SU-DHL-6 (cell line): ENCODE measurements at regions not wholly inside any gene's neighbourhood (a gene's known extent, or its start where the extent isn't known, plus 50 kb on each side); places are given as distances from the start of the nearest gene placed in this dataset.

ENCODE experiments used
- H2AFZ ChIP-seq: fragments of 200-600 bp; sonication (generic); 2 replicates; pipeline ENCODE4 v1.6.1; 2014; ENCODE audit warnings: low read depth, mild to moderate bottlenecking, moderate library complexity, mixed read lengths, antibody characterized with exemption, low read length; ENCODE audit not compliant: severe bottlenecking
- H3F3A ChIP-seq: fragments of 200-600 bp; shearing (Covaris generic); 2 replicates; pipeline ENCODE4 v1.6.0; 2016; ENCODE audit warnings: antibody characterized with exemption, mild to moderate bottlenecking; ENCODE audit not compliant: insufficient read depth
- H3K27ac ChIP-seq: fragments of 200-600 bp; sonication (generic); 2 replicates; pipeline ENCODE4 v1.5.1; 2016; ENCODE audit warnings: low read depth, mild to moderate bottlenecking, low read length, moderate library complexity, mixed read lengths
- H3K27me3 ChIP-seq: fragments of 200-600 bp; sonication (generic), shearing (Covaris generic); 2 replicates; pipeline ENCODE4 v1.6.0; 2014; ENCODE audit warnings: mild to moderate bottlenecking, low read length
- H3K36me3 ChIP-seq: fragments of 200-600 bp; sonication (generic); 2 replicates; pipeline ENCODE4 v1.6.1; 2014; ENCODE audit warnings: mild to moderate bottlenecking, low read length, mixed read lengths
- H3K4me2 ChIP-seq: fragments of 300-600, 200-600 bp; shearing (Covaris generic), sonication (generic); 2 replicates; pipeline ENCODE4 v1.6.0; 2014; ENCODE audit warnings: low read length, low read depth, mild to moderate bottlenecking; ENCODE audit not compliant: poor library complexity, severe bottlenecking
- H3K4me3 ChIP-seq: fragments of 200-600 bp; sonication (generic); 2 replicates; pipeline ENCODE4 v1.5.1; 2014; ENCODE audit warnings: antibody characterized with exemption, low read length, mild to moderate bottlenecking, mixed read lengths; ENCODE audit not compliant: insufficient read depth, poor library complexity, severe bottlenecking
- H3K79me2 ChIP-seq: fragments of 200-600 bp; sonication (generic); 2 replicates; pipeline ENCODE4 v1.6.1; 2014; ENCODE audit warnings: mild to moderate bottlenecking, low read length, moderate library complexity; ENCODE audit not compliant: insufficient read depth
- H3K9ac ChIP-seq: fragments of 200-600 bp; sonication (generic); 2 replicates; pipeline ENCODE4 v1.7.0; 2014; ENCODE audit warnings: mild to moderate bottlenecking, low read length
- H3K9me2 ChIP-seq: fragments of 200-600 bp; sonication (generic); replicated peaks from 2 replicates; pipeline ENCODE4 v1.6.1; 2014; ENCODE audit warnings: low read length; ENCODE audit not compliant: insufficient read depth
- H3K9me3 ChIP-seq: fragments of 200-600 bp; sonication (generic); 2 replicates; pipeline ENCODE4 v1.6.1; 2014; ENCODE audit warnings: low read length, mixed read lengths; ENCODE audit not compliant: insufficient read depth
- H4K20me1 ChIP-seq: fragments of 200-600 bp; sonication (generic); 2 replicates; pipeline ENCODE4 v1.6.1; 2014; ENCODE audit warnings: low read depth, mild to moderate bottlenecking, antibody characterized with exemption, low read length, moderate library complexity, mixed read lengths
- CTCF ChIP-seq: fragments of 200-600 bp; sonication (generic); IDR thresholded peaks from one replicate; pipeline ENCODE4 v1.5.1; 2017; ENCODE audit warnings: antibody characterized with exemption, mild to moderate bottlenecking, low read length, moderate library complexity; ENCODE audit not compliant: insufficient read depth, poor library complexity, severe bottlenecking
- EZH2phosphoT487 ChIP-seq: fragments of 200-600 bp; sonication (generic), shearing (Covaris generic); conservative IDR thresholded peaks from 2 replicates; pipeline ENCODE4 v1.6.1; 2018; ENCODE audit warnings: mild to moderate bottlenecking, antibody characterized with exemption, low read length, moderate library complexity, mixed read lengths

DNA sequence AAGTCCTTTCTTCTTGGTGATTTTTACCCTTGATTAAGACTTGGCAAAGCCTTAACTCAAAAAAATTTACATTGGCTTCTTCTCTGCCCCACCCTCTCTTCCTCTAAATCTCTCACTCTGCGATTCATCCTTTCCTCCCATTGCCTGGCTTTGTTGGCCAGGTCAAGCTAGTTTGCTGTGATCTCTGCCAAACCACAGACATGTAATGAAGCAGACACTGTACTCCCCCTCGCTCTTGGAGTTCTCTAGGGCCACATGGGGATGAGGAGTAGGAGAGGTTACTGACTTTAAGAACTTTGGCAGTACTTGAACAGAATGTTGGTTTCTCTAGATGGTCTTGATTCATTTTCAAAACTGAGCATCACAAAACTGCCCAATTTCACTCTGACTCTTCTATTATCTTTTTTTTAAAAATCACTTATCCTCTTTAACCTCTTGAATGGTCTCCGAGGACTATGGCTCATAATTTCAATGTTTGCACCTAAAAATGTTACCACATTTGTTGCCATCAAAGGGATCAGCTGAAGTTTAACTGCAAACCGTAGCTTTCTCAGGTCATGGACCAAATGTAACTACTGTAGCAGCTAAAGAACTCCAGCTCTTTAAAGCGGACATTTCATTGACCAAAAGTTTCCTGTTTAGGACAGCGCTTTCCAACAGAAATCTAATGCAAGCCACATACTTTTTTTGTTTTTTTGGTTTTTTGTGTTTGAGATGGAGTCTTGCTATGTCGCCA is 62.7 kb upstream of the IPO9 start:
- no peak overlapping the region for H3K4me3 ChIP-seq
- no peaks in the 10 kb centered on the region for H3K27me3 ChIP-seq
- H3K36me3 ChIP-seq, result no peaks in the 10 kb centered on the region
- no peaks in the 10 kb centered on the region for H3F3A ChIP-seq
- no peaks in the 10 kb centered on the region for H3K9me2 ChIP-seq
- H3K9me3 ChIP-seq, result no peaks in the 10 kb centered on the region
- H2AFZ ChIP-seq, result no peak overlapping the region
- H3K4me2 ChIP-seq, result no peak overlapping the region
- no peak overlapping the region for H3K9ac ChIP-seq
- no peaks in the 10 kb centered on the region for H3K79me2 ChIP-seq
- no peak for TF ChIP-seq EZH2phosphoT487
- TF ChIP-seq CTCF, result no peak
- no peaks in the 10 kb centered on the region for H4K20me1 ChIP-seq
- H3K27ac ChIP-seq, result no peak overlapping the region

GRCh38 chr1:201767339-201767738 is 61.6 kb upstream of the IPO9 start:
- H3K36me3 ChIP-seq, result no peaks in the 10 kb centered on the region
- H3K27me3 ChIP-seq, result no peaks in the 10 kb centered on the region
- no peak overlapping the region for H2AFZ ChIP-seq
- no peak overlapping the region for H3K4me2 ChIP-seq
- no peak overlapping the region for H3K9ac ChIP-seq
- no peak overlapping the region for H3K4me3 ChIP-seq
- no peaks in the 10 kb centered on the region for H3K79me2 ChIP-seq
- H3F3A ChIP-seq, result no peaks in the 10 kb centered on the region
- no peaks in the 10 kb centered on the region for H4K20me1 ChIP-seq
- H3K9me2 ChIP-seq, result no peaks in the 10 kb centered on the region
- no peak overlapping the region for H3K27ac ChIP-seq
- TF ChIP-seq EZH2phosphoT487 (no peak), CTCF (no peak)
- H3K9me3 ChIP-seq, result no peaks in the 10 kb centered on the region

GRCh38 chr1:201769072-201769471 is 59.9 kb upstream of the IPO9 start:
- Histone ChIP-seq H3K9me3 (no peaks in the 10 kb centered on the region), H3K4me3 (no peak overlapping the region), H3K79me2 (no peaks in the 10 kb centered on the region), H3K27me3 (no peaks in the 10 kb centered on the region), H3K9me2 (no peaks in the 10 kb centered on the region), H3K36me3 (no peaks in the 10 kb centered on the region), H3F3A (no peaks in the 10 kb centered on the region), H2AFZ (no peak overlapping the region), H4K20me1 (no peaks in the 10 kb centered on the region), H3K4me2 (no peak overlapping the region), H3K9ac (no peak overlapping the region), H3K27ac (no peak overlapping the region)
- TF ChIP-seq CTCF (no peak), EZH2phosphoT487 (no peak)
